NCI-H2227 treated with DMSO at 0.1 percent for 48 hours (cell line): ENCODE measurements at regions not wholly inside any gene's neighbourhood (a gene's known extent, or its start where the extent isn't known, plus 50 kb on each side); places are given as distances from the start of the nearest gene placed in this dataset.

ENCODE experiments used
- DNase-seq: peaks from one replicate; lab custom pipeline; 2025; lab: John Stamatoyannopoulos, UW

DNA sequence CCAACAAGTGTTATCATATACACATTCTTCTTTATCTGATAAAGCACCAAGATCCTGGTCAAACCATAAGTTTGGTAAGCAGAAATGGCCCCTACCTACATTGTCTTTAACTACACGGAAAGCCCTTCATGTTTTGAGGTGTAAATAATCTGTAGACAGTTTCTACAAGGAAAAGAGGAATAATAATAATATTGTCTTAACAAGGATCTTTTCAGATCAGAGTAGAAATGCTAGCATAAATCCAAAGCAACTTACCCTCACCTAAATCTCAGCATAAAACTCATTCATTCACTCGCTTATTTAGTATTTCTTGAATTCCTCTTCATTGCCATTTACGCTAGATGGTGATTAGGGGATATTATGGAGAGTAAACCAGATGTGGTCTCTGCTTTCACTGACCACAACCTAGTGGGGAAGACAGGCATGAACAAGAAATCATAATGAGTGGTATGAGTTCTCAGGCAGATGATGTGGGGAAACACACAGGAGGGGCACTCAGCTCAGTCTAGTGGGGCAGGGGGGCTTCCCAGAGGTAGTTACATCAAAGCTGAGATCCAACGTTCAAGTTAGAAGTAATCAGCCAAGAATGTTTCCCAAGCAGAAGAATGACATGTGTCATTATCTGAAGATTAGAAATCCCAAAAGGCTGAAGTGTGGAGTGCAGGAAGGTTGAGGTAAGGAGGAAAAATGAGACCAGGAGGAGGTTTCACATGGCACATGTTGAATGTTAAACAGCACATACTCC lies 65.4 kb upstream of the ZC3H12C start:
- no peak for DNase-seq

DNA sequence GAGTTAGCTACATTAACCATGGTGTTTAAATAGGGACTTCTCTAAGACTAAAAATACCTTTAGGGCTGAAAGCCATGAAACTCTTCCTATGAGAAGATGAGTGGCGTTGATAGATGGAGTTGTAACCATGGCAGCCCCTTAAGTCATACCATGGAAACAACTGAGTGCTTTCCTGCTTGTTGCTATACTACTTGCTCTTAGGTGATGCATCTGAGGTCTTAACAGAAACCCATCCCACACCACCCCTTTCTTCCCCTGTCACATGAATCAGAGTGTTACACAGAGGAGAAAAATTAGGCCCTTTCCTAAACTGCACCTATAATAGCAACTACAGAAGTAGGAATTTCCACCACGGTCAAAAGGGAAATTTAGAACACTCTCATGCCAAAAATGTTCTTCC lies 64.3 kb upstream of the ZC3H12C start:
- no peak for DNase-seq

DNA sequence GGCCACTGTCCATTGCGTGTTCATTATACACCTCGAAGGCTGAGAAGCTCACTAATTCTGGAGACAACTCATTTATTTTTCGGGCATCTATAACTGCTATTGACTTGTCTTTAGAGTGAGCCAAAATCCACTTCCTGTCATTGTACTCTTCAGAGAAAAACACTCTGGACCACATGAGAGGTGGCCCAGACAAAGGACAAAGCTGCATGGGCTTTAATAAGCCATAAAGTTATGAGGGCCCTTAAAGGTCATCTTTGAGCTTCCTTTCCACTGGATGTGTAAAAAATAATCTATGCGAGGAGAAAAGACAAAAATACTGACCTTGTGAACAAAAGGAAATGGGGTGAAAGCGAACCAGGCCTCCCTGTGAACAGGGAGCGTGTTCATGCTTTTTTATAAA lies 63.5 kb upstream of the ZC3H12C start:
- DNase-seq: no peak

DNA sequence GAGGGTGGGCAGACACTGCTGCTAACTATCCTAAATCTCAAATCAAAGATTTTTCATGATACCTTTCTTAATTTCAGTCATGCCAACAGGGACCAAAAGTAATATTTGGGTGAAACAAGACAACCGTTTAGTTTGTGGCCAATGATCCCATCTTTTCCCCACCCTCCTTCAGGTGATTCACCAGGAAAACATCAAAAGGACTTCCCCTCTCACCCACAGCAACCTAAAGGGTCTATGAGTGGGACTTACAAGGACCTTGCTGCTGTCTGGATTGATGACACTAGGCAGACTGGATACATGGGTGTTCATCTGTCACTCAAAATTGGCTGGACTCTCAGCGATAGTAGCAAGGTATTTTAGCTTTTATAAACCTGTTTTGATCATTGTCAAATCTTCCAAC lies 62.0 kb upstream of the ZC3H12C start:
- no peak for DNase-seq

DNA sequence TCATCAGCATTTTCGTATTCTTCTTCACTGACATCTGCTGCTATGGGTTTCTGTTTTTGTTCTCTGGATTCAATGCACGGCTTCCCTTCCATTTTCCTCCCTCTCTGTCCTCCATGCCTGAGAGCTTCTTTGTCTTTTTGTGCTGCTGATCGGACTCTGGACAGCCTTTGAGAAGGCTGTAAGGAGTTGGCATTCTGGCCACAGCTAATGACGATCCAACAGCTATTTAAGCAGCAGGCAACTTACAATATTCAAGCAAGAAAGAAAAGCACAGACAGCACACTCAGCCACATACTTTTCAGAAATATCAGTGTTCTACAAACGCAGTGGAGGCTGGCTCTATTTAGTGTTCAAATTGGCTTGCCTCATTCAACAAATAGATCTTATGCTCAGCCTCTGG lies 60.9 kb upstream of the ZC3H12C start:
- DNase-seq: no peak

DNA sequence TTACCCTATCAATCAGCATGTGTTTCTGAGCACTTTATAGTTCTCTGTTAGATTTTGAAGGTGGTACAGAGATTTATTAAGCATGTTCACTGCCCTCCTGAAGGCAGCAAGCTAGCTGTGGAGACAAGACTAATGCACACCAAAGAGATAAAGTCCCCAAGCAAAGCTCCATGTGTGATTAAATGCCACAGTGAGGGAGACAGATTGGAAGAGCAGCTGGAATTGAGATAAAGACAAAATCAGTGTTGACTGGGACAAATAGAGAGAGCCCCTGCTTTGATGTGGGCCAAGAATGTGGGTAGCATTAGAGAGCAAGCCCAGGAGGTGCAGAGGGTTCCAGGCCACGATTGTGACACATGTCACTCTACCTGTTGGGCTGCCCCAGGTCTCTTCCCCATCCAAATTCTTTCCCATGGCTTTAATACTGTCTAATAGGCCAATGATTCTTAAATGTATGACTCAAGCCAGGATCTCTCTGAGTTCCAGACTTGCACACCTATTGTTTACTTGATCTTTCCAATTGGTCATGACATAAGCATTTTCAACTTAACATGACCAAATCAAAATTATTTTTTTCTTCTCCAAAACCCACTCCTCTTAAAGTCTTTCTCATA lies 60.1 kb upstream of the ZC3H12C start:
- DNase-seq: no peak

DNA sequence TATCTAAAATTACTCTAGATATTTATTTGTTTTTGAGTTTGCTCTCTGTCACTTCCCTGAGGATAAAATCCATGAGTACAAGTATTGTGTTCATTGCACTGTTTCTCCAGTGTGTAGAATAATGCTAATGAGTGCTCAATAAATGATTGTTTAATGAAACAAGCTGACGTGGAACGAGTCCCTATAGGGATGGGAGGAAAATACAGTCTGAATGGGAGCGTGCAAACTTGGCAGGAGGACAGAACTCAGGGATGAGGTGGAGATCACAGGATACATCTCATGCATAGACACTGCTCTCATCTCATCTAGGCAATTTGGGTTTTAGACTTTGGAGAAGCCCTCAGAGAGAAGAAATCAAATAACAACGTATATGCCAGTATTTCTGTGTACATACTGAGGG lies 58.4 kb upstream of the ZC3H12C start:
- DNase-seq: no peak

DNA sequence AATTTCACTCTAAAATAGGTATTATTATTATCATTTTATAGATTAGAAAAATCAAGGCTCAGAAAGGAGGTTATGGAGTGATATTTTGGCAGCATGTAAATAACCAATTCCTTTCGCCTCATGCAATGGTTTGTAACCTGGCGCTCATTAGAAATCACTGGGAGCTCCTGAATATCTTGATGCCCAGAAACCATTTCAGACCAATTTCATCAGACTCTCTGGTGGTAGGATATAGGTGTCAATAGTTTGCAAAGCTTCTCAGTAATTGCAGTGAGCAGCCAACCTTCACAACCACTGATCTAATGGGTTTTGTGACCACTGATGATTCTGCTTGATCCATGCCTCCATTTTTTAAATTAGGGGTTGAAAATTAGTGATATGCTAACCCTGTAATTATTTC lies 57.8 kb upstream of the ZC3H12C start:
- no peak for DNase-seq

DNA sequence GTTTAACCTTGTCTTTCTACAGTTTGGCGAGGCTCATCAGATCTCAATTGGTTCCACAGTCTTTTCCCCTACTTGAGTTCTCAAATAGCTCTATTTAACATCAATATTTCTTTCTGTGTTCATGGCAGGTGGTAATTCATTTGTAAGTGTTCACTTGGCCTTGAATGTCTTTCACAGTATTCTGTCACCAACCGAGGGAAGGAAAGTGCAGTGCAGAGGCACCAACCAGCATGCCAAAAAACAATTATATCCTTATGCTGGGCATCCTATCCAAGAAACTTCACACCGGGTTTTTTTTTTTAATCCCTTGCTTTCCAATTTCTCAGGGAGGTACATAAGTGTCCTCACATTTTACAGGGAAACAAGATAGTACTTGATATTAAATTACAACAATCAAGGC lies 55.0 kb upstream of the ZC3H12C start:
- no peak for DNase-seq
